Adrenal gland (tissue), 9 donors: ENCODE measurements at regions not wholly inside any gene's neighbourhood (a gene's known extent, or its start where the extent isn't known, plus 50 kb on each side); places are given as distances from the start of the nearest gene placed in this dataset.

ENCODE experiments used
- DNase-seq, 7 donors: peaks; one replicate each; pipeline ENCODE4 v3.0.0-alpha.2; 2019 to 2020
- H3K27ac ChIP-seq, 5 donors: fragments of 200-600 bp; sonication (generic) in 4 of 5; 1 replicate in 3 of 5; 2 replicates in 2 of 5; pipeline versions ENCODE4 v1.5.1 to v1.8.0; 2016 to 2020; ENCODE audit warnings: mild to moderate bottlenecking in 1 of 5
- H3K27me3 ChIP-seq: fragments of 200-600 bp; 2 replicates; pipeline ENCODE4 v1.8.0; 2021
- H3K36me3 ChIP-seq, 2 donors: fragments of 200-600 bp; replicated peaks in 1 of 2; 1 replicate in 1 of 2; 2 replicates in 1 of 2; pipeline versions ENCODE4 v1.5.1 to v1.8.0; 2018 to 2022
- H3K4me1 ChIP-seq, 2 donors: fragments of 200-600 bp; replicated peaks in 1 of 2; 1 replicate in 1 of 2; 2 replicates in 1 of 2; pipeline versions ENCODE4 v1.5.1 to v1.8.0; 2018 to 2021
- H3K4me3 ChIP-seq, 4 donors: fragments of 200-600 bp; sonication (generic) in 3 of 4; one replicate each; pipeline ENCODE4 v1.5.1; 2016 to 2018
- H3K9me3 ChIP-seq, 3 donors: fragments of 200-600 bp; sonication (generic) in 1 of 3; replicated peaks in 1 of 3; 1 replicate in 2 of 3; 2 replicates in 1 of 3; pipeline versions ENCODE4 v1.5.1 to v1.8.0; 2016 to 2021
- POLR2A ChIP-seq, 2 donors: fragments of 450-650 bp; IDR thresholded peaks; one replicate each; pipeline ENCODE4 v1.6.1; 2017; ENCODE audit warnings: antibody characterized with exemption in 2 of 2, mild to moderate bottlenecking in 2 of 2, moderate library complexity in 1 of 2
- WGBS, 4 donors: extraction: QIAGEN DNeasy Blood & Tissue Kit in 2 of 4; methylation state at CpG; one replicate each; pipeline versions ENCODE4 v1.1.5 to v1.1.7; 2013 to 2017; 5-methylcytosine and 5-hydroxymethylcytosine counted together
- intact Hi-C, 2 donors: fragments of 100-400 bp; cut with DNase I; formaldehyde crosslinking; loops; one replicate each; pipeline versions ENCODE4 v1.14.1 to v1.15.0; 2022 to 2023
- TF ChIP-seq, protein P1 (sequence below), 6 experiments: fragments of 450-650 bp in 4 of 6; fragments of 200-600 bp in 2 of 6; sonication (generic) in 1 of 6; IDR thresholded peaks; 1 replicate in 5 of 6; 2 replicates in 1 of 6; pipeline versions ENCODE4 v1.5.1 to v1.8.0; 2016 to 2021; ENCODE audit warnings: antibody characterized with exemption in 6 of 6, mild to moderate bottlenecking in 2 of 6, moderate library complexity in 1 of 6
- donor health status: healthy with polysubstance abuse.
- donor health status: Bipolar disorder and iron deficiency.
- donor health status: DM: yes; HTN: yes; CAD: no.
- donor health status: DM: no; HTN: no; CAD: no.
- donor health status: DM: no; HTN: no; CAD: no.

- TF ChIP-seq, protein P1, sequence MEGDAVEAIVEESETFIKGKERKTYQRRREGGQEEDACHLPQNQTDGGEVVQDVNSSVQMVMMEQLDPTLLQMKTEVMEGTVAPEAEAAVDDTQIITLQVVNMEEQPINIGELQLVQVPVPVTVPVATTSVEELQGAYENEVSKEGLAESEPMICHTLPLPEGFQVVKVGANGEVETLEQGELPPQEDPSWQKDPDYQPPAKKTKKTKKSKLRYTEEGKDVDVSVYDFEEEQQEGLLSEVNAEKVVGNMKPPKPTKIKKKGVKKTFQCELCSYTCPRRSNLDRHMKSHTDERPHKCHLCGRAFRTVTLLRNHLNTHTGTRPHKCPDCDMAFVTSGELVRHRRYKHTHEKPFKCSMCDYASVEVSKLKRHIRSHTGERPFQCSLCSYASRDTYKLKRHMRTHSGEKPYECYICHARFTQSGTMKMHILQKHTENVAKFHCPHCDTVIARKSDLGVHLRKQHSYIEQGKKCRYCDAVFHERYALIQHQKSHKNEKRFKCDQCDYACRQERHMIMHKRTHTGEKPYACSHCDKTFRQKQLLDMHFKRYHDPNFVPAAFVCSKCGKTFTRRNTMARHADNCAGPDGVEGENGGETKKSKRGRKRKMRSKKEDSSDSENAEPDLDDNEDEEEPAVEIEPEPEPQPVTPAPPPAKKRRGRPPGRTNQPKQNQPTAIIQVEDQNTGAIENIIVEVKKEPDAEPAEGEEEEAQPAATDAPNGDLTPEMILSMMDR (IDR thresholded peaks at IDR 0.05) = no peak
- no peak for TF ChIP-seq POLR2A (IDR thresholded peaks at IDR 0.05)
- H3K4me1 ChIP-seq = peaks cover 0 to 9% of the 10 kb centered on the region in 2 donors
- no peaks in the 10 kb centered on the region for H3K27me3 ChIP-seq
- WGBS, 4 donors = 59 to 94% (median 89%) methylated on average over 3 of the region's 3 CpGs
- H3K36me3 ChIP-seq = no peaks in the 10 kb centered on the region
- intact Hi-C loops = no loop called here
- no peak overlapping the region for H3K4me3 ChIP-seq
- no peak overlapping the region for H3K27ac ChIP-seq
- no peaks in the 10 kb centered on the region for H3K9me3 ChIP-seq
- no peak for DNase-seq
Measured at GRCh38 chr1:232484856-232485255, 145.1 kb downstream of the SIPA1L2 start.

GRCh38 chr1:232483826-232484225 is 146.1 kb downstream of the SIPA1L2 start:
- Histone ChIP-seq H3K27me3 (no peaks in the 10 kb centered on the region), H3K9me3 (no peaks in the 10 kb centered on the region), H3K4me3 (no peak overlapping the region), H3K36me3 (no peaks in the 10 kb centered on the region), H3K4me1 (peaks cover 0 to 9% of the 10 kb centered on the region in 2 donors), H3K27ac (no peak overlapping the region)
- intact Hi-C loops = no loop called here
- TF ChIP-seq POLR2A (IDR thresholded peaks at IDR 0.05) = no peak
- TF ChIP-seq, protein P1 (IDR thresholded peaks at IDR 0.05) = no peak
- 81 to 92% (median 86%) methylated on average over 4 of the region's 4 CpGs for WGBS, 4 donors
- DNase-seq = no peak

GRCh38 chr1:232481091-232481490 is 148.8 kb downstream of the SIPA1L2 start:
- Histone ChIP-seq H3K27me3 (no peaks in the 10 kb centered on the region), H3K36me3 (no peaks in the 10 kb centered on the region), H3K27ac (no peak overlapping the region), H3K4me3 (no peak overlapping the region), H3K4me1 (peaks cover 0 to 19% of the 10 kb centered on the region in 2 donors), H3K9me3 (no peaks in the 10 kb centered on the region)
- TF ChIP-seq, protein P1 (IDR thresholded peaks at IDR 0.05) = no peak
- no peak for TF ChIP-seq POLR2A (IDR thresholded peaks at IDR 0.05)
- no peak for DNase-seq
- intact Hi-C loops = no loop called here
- 95 to 96% (median 95%) methylated on average over 5 of the region's 5 CpGs for WGBS, 4 donors

DNA sequence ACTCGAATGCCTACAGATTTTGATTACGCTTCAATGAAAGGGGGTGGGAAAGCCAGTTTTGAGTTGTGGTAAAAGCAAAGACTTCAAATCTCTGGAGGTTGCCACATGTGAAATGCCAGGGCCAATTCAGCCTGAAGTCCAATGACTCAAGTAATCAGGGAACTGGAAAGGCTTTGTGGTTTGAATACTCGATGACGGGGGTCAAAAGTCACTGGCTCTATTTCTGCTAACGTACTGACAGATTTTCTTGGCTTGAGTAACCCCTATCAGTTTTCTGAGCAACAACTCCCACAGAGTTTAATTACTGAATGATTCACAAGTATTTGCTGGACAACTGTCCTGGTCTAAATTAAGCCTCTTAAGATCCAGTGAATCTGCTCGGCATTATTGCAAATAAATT is 152.2 kb downstream of the SIPA1L2 start:
- TF ChIP-seq POLR2A (IDR thresholded peaks at IDR 0.05) = no peak
- TF ChIP-seq, protein P1 (IDR thresholded peaks at IDR 0.05) = no peak
- Histone ChIP-seq H3K4me1 (peaks cover 12 to 41% of the 10 kb centered on the region in 2 donors), H3K27ac (peak overlapping the region in 2 of 5 donors; percentile 2 to 19), H3K9me3 (no peaks in the 10 kb centered on the region), H3K4me3 (no peak overlapping the region), H3K36me3 (no peaks in the 10 kb centered on the region), H3K27me3 (no peaks in the 10 kb centered on the region)
- intact Hi-C loops = no loop called here
- WGBS, 4 donors = 41 to 48% (median 43%) methylated on average over 6 of the region's 6 CpGs
- peak; percentile 20 to 74 (median 59) for DNase-seq
